IMR-90 (cell line): ENCODE measurements at regions not wholly inside any gene's neighbourhood (a gene's known extent, or its start where the extent isn't known, plus 50 kb on each side); places are given as distances from the start of the nearest gene placed in this dataset.

Experiments used
- ATAC-seq: fragments of 200-7000 bp; cut with Tn5 transposase; 2 replicates; pipeline ENCODE4 v1.9.1; 2020; ENCODE audit warnings: low read depth, mild to moderate bottlenecking, moderate library complexity
- BruUV-seq: library from RNA; stranded (reverse); fragments of 400-500 nt; replicated peaks from 2 replicates; lab custom pipeline; 2021; lab: Mats Ljungman, UMichigan
- CTCF ChIA-PET: fragments of 300-600 bp; formaldehyde crosslinking; extraction: SDS; loops from one replicate; lab custom pipeline; 2021; ENCODE audit warnings: antibody characterized with exemption; lab: Yijun Ruan, JAX
- POLR2A ChIA-PET: fragments of 300-600 bp; sonication (Branson Sonifier 250); formaldehyde crosslinking; loops from one replicate; lab custom pipeline; 2022; ENCODE audit warnings: antibody characterized with exemption; ENCODE audit not compliant: unreplicated experiment; lab: Charles Lee
- DNase-seq: peaks from one replicate; pipeline ENCODE4 v3.0.0; 2013
- H2AFZ ChIP-seq: replicated peaks from 2 replicates; pipeline ENCODE3; 2013; ENCODE audit warnings: low read length, mild to moderate bottlenecking; ENCODE audit not compliant: poor library complexity
- H2AK5ac ChIP-seq: 2 replicates; pipeline ENCODE4 v1.6.1; 2013; ENCODE audit warnings: low read depth, low read length, inconsistent platforms
- H2AK9ac ChIP-seq: replicated peaks from 2 replicates; pipeline ENCODE3; 2013; ENCODE audit warnings: mild to moderate bottlenecking, low read depth, low read length, moderate library complexity; ENCODE audit not compliant: poor library complexity
- H2BK120ac ChIP-seq: 2 replicates; pipeline ENCODE4 v1.6.1; 2013; ENCODE audit warnings: low read depth, low read length, inconsistent platforms
- H2BK15ac ChIP-seq: 3 replicates; pipeline ENCODE4 v1.6.1; 2013; ENCODE audit warnings: low read depth, low read length, inconsistent platforms
- H2BK20ac ChIP-seq: 2 replicates; pipeline ENCODE4 v1.6.1; 2013; ENCODE audit warnings: low read depth, mild to moderate bottlenecking, inconsistent platforms, low read length, moderate library complexity
- H2BK5ac ChIP-seq: 2 replicates; pipeline ENCODE4 v1.6.1; 2013; ENCODE audit warnings: mild to moderate bottlenecking, low read depth, low read length, inconsistent platforms; ENCODE audit not compliant: poor library complexity, severe bottlenecking
- H3K14ac ChIP-seq: replicated peaks from 2 replicates; pipeline ENCODE4 v1.6.1; 2013; ENCODE audit warnings: low read depth, low read length, inconsistent platforms
- H3K18ac ChIP-seq: 2 replicates; pipeline ENCODE4 v1.6.1; 2013; ENCODE audit warnings: low read depth, low read length, control low read depth
- H3K23ac ChIP-seq: 2 replicates; pipeline ENCODE4 v1.6.1; 2013; ENCODE audit warnings: low read depth, low read length, inconsistent platforms
- H3K27ac ChIP-seq: 2 replicates; pipeline ENCODE4 v1.5.1; 2013; ENCODE audit warnings: mild to moderate bottlenecking, control low read depth, low read length; ENCODE audit not compliant: insufficient read depth
- H3K27me3 ChIP-seq: 2 replicates; pipeline ENCODE4 v1.6.1; 2013; ENCODE audit warnings: low read length; ENCODE audit not compliant: control insufficient read depth, insufficient read depth
- H3K36me3 ChIP-seq: 2 replicates; pipeline ENCODE4 v1.6.1; 2013; ENCODE audit warnings: low read length, mixed read lengths; ENCODE audit not compliant: control insufficient read depth, insufficient read depth
- H3K4ac ChIP-seq: 2 replicates; pipeline ENCODE4 v1.6.1; 2013; ENCODE audit warnings: low read depth, low read length, inconsistent platforms
- H3K4me1 ChIP-seq: 2 replicates; pipeline ENCODE4 v1.6.1; 2013; ENCODE audit warnings: low read length, mixed read lengths; ENCODE audit not compliant: control insufficient read depth, insufficient read depth
- H3K4me2 ChIP-seq: 2 replicates; pipeline ENCODE4 v1.6.1; 2013; ENCODE audit warnings: low read depth, mild to moderate bottlenecking, control low read depth, low read length, moderate library complexity
- H3K4me3 ChIP-seq: 2 replicates; pipeline ENCODE4 v1.5.1; 2013; ENCODE audit warnings: low read depth, mild to moderate bottlenecking, control low read depth, low read length, moderate library complexity; ENCODE audit not compliant: insufficient read depth
- H3K56ac ChIP-seq: 2 replicates; pipeline ENCODE4 v1.6.1; 2013; ENCODE audit warnings: low read length, inconsistent platforms; ENCODE audit not compliant: insufficient read depth; ENCODE audit errors: extremely low read depth
- H3K79me1 ChIP-seq, 2 experiments: 2 replicates each; pipeline ENCODE4 v1.6.1; 2013; ENCODE audit warnings: low read length in 2 of 2, inconsistent platforms in 1 of 2, low read depth in 1 of 2
- H3K9ac ChIP-seq: 2 replicates; pipeline ENCODE4 v1.6.1; 2013; ENCODE audit warnings: low read depth, low read length, control low read depth
- H3K9me1 ChIP-seq: 2 replicates; pipeline ENCODE4 v1.6.1; 2013; ENCODE audit warnings: low read length, inconsistent platforms; ENCODE audit not compliant: insufficient read depth
- H3K9me3 ChIP-seq: 2 replicates; pipeline ENCODE4 v1.6.1; 2013; ENCODE audit warnings: low read length; ENCODE audit not compliant: control insufficient read depth, insufficient read depth
- H4K20me1 ChIP-seq: 2 replicates; pipeline ENCODE4 v1.6.1; 2013; ENCODE audit warnings: low read length, inconsistent platforms; ENCODE audit not compliant: insufficient read depth
- H4K5ac ChIP-seq: 2 replicates; pipeline ENCODE4 v1.6.1; 2013; ENCODE audit warnings: mild to moderate bottlenecking, low read depth, low read length, control low read depth
- H4K8ac ChIP-seq, 2 experiments: 2 replicates each; pipeline ENCODE4 v1.6.1; 2013; ENCODE audit warnings: low read depth in 2 of 2, low read length in 2 of 2, control low read depth in 1 of 2, inconsistent platforms in 1 of 2
- H4K91ac ChIP-seq: 2 replicates; pipeline ENCODE4 v1.6.1; 2013; ENCODE audit warnings: low read depth, low read length, inconsistent platforms; ENCODE audit not compliant: insufficient read depth
- CHD1 ChIP-seq: IDR thresholded peaks from 2 replicates; pipeline ENCODE4 v1.6.1; 2012; ENCODE audit warnings: low read depth, low read length, improper control_type of control experiment
- NFE2L2 ChIP-seq: fragments of 150-350 bp; IDR thresholded peaks from 2 replicates; pipeline ENCODE4 v1.6.1; 2016; ENCODE audit warnings: low read depth, mild to moderate bottlenecking, low read length
- SMC3 ChIP-seq: fragments of 150-350 bp; IDR thresholded peaks from 2 replicates; pipeline ENCODE4 v1.6.1; 2016; ENCODE audit warnings: low read depth, mild to moderate bottlenecking, antibody characterized with exemption, low read length, moderate library complexity
- WGBS, 2 experiments: methylation state at CpG; one replicate each; pipeline versions ENCODE4 v1.1.5 to v1.1.7; 2013; ENCODE audit warnings: missing lambda C conversion rate in 2 of 2; ENCODE audit not compliant: insufficient read length in 1 of 2; ENCODE audit errors: extremely low coverage in 2 of 2; 5-methylcytosine and 5-hydroxymethylcytosine counted together
- dilution Hi-C: fragments of 300-500 bp; cut with HindIII; formaldehyde crosslinking; loops from one replicate; pipeline ENCODE4 v1.14.3; 2018; ENCODE audit warnings: low sequenced_read_pairs; ENCODE audit not compliant: unreplicated experiment
- in situ Hi-C: fragments of 300-500 bp; cut with MboI; formaldehyde crosslinking; loops from 3 replicates; pipeline ENCODE4 v1.14.3; 2019; ENCODE audit warnings: low sequenced_read_pairs, inconsistent platforms, mixed read lengths
- intact Hi-C: fragments of 100-400 bp; cut with micrococcal nuclease; formaldehyde crosslinking; loops from 2 replicates; pipeline ENCODE4 v1.10.0; 2022

DNA sequence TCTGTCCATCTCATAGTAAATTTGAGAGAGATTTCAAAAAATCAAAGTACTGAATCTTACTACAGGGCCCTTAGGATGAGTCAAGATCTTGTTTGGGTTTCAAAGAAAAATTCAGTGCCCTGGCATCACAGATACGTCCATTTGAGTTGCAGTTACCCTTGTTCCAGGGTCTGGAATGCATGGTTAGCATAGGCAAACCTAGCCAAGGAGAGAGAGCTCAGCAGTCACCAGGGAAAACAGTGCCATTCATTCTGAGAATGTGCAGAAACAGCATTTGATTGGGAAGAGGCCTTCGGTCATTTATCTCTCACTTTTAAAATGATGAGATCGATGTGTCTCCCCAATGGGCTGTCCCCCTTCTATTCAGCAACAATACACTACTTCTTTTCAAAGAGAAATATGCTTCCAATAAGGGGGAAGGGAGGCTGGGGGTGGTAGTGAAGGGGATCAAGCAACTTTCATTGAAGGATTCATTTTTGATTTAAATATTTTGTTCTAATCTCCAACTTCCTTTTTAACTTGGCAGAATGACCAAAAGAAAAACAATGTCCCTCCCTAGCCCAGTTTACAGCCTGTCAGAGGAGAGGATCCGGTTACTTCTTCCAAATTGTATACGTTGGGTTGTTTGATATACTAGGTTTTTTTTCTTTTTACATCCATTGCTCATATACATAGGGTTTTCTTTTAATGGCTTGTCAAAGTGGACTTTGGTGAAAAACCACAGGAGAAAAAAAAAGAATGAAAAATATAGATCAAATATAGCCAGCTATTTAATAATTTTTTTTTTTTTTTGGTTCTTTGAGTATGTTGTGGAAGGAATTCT is 491.1 kb downstream of the CCDC171 start (continued):
- no peak for TF ChIP-seq SMC3

DNA sequence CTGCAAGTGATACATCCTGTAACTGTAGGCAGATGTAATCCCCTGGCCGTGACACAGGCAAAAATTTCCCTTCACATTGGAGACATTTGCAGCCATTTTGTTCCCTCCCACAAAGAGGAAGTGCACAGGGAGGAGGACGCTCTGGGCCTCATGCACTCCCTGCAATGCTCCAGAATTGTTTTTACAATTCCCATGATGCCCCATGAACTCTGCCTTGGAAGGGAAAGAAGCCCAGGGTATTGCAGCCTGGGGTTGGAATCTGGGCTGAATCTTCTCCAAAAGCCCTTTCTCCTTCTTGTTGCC is 491.7 kb downstream of the CCDC171 start:
- H3K9ac ChIP-seq = no peak overlapping the region
- H3K56ac ChIP-seq = peak overlapping the region; percentile 69; the same call in 1 of the 2 replicates
- WGBS, 2 experiments = no CpG with 5 or more reads among the region's 2 CpGs
- 0 out of 2 replicates have a peak, but pooled peaks have one; percentile 8 for TF ChIP-seq NFE2L2
- no peak for TF ChIP-seq CHD1
- CTCF ChIA-PET = interaction anchor here (0.6 kb wide), 1 partner anchor 169 kb away, joined by 3 read pairs; no protein-coding TSS in a partner anchor
- peak overlapping the region; percentile 16 for H2AK5ac ChIP-seq
- no peaks in the 10 kb centered on the region for H3K27me3 ChIP-seq
- peak overlapping the region; percentile 85 to 99 for H4K8ac ChIP-seq
- peak overlapping the region; percentile 68 for H3K27ac ChIP-seq
- POLR2A ChIA-PET = no interaction called here
- H2AFZ ChIP-seq = peak overlapping the region; percentile 84
- peak overlapping the region; percentile 87 for H4K91ac ChIP-seq
- in situ Hi-C loops = no loop called here
- peak overlapping the region; percentile 75 for H3K23ac ChIP-seq
- ATAC-seq = peak; percentile 41
- peak overlapping the region; percentile 62 for H3K18ac ChIP-seq
- dilution Hi-C loops = no loop called here
- H2BK15ac ChIP-seq = peak overlapping the region; percentile 92; the same call in 2 of the 3 replicates
- peak overlapping the region; percentile 68 for H4K5ac ChIP-seq
- peak; percentile 75 for DNase-seq
- peak overlapping the region; percentile 97 for H3K14ac ChIP-seq
- H2BK5ac ChIP-seq = peak overlapping the region; percentile 53
- no peaks in the 10 kb centered on the region for H3K79me1 ChIP-seq
- H2BK20ac ChIP-seq = peak overlapping the region; percentile 93
- peaks cover 23% of the 10 kb centered on the region for H3K9me1 ChIP-seq
- no peak overlapping the region for H3K4me2 ChIP-seq
- H3K4ac ChIP-seq = peak overlapping the region; percentile 93
- peaks cover 25% of the 10 kb centered on the region for H3K4me1 ChIP-seq
- H3K36me3 ChIP-seq = no peaks in the 10 kb centered on the region
- peak overlapping the region; percentile 96 for H2BK120ac ChIP-seq
- no peak overlapping the region for H3K4me3 ChIP-seq
- intact Hi-C loops = loop anchor here (5.0 kb wide), 1 partner anchor 148 kb away; no protein-coding TSS in a partner anchor
- H2AK9ac ChIP-seq = peak overlapping the region; percentile 70
- H4K20me1 ChIP-seq = no peaks in the 10 kb centered on the region
- BruUV-seq = no TSS peak
- no peaks in the 10 kb centered on the region for H3K9me3 ChIP-seq
